Gastrocnemius medialis (tissue), 4 donors: ENCODE measurements at regions not wholly inside any gene's neighbourhood (a gene's known extent, or its start where the extent isn't known, plus 50 kb on each side); places are given as distances from the start of the nearest gene placed in this dataset.

ENCODE experiments used
- CTCF ChIP-seq, 5 experiments: fragments of 450-650 bp in 3 of 5; fragments of 200-600 bp in 2 of 5; sonication (generic) in 2 of 5; IDR thresholded peaks in 4 of 5; conservative IDR thresholded peaks in 1 of 5; 1 replicate in 4 of 5; 2 replicates in 1 of 5; pipeline ENCODE4 v1.5.1; 2016 to 2019; ENCODE audit warnings: antibody characterized with exemption in 5 of 5, mild to moderate bottlenecking in 3 of 5, moderate library complexity in 3 of 5
- POLR2A ChIP-seq, 2 donors: fragments of 450-650 bp; IDR thresholded peaks; one replicate each; pipeline ENCODE4 v1.6.1; 2017; ENCODE audit warnings: antibody characterized with exemption in 2 of 2, mild to moderate bottlenecking in 2 of 2, moderate library complexity in 2 of 2

- TF ChIP-seq CTCF (IDR thresholded peaks at IDR 0.05 in 4 of 5, conservative IDR thresholded peaks at IDR 0.05 in 1 of 5) (no peak), POLR2A (IDR thresholded peaks at IDR 0.05) (no peak)
Observed at GRCh38 chr2:19742872-19743271, 158.9 kb downstream of the TTC32 start.
